GM21447 (cell line): ENCODE measurements at regions not wholly inside any gene's neighbourhood (a gene's known extent, or its start where the extent isn't known, plus 50 kb on each side); places are given as distances from the start of the nearest gene placed in this dataset.
"Not testable (repeated sequence)": the region's sequence is repeated elsewhere in the genome, so short reads cannot be mapped to it uniquely, and the experiment has no call there.

Experiments
- ATAC-seq: cut with Tn5 transposase; IDR thresholded peaks from one replicate; pipeline ENCODE4 v1.9.1; 2021; ENCODE audit not compliant: unreplicated experiment

GRCh38 chr10:63003816-63004453 is 129.2 kb upstream of the NRBF2 start:
- ATAC-seq, result no peak

GRCh38 chr10:62996925-62997324 is 136.2 kb upstream of the NRBF2 start:
- ATAC-seq, result no peak

GRCh38 chr10:62996516-62996915 is 136.6 kb upstream of the NRBF2 start:
- no peak for ATAC-seq

- no peak for ATAC-seq
Observed at GRCh38 chr10:62993121-62993520, 140.0 kb upstream of the NRBF2 start.

- ATAC-seq, result no peak
Observed at GRCh38 chr10:62992145-62992721, 140.9 kb upstream of the NRBF2 start.

- no peak for ATAC-seq
Observed at GRCh38 chr10:62990126-62990525, 143.0 kb upstream of the NRBF2 start.

GRCh38 chr10:62985807-62986600 is 147.1 kb upstream of the NRBF2 start:
- ATAC-seq, result no peak

GRCh38 chr10:62981096-62981495 is 152.0 kb upstream of the NRBF2 start:
- no peak for ATAC-seq

GRCh38 chr10:62980687-62981086 is 152.4 kb upstream of the NRBF2 start:
- no peak for ATAC-seq

- ATAC-seq, result no peak
Observed at GRCh38 chr10:62979921-62980320, 153.2 kb upstream of the NRBF2 start.

- ATAC-seq, result no peak
Observed at GRCh38 chr10:62978482-62978881, 154.6 kb upstream of the NRBF2 start.

- ATAC-seq, result not testable (repeated sequence)
Observed at GRCh38 chr10:62974795-62975194, 158.3 kb upstream of the NRBF2 start.

- ATAC-seq, result no peak
Observed at GRCh38 chr10:62972103-62972502, 155.9 kb upstream of the EGR2 start.

GRCh38 chr10:62964026-62964425 is 147.9 kb upstream of the EGR2 start:
- no peak for ATAC-seq

- no peak for ATAC-seq
Observed at GRCh38 chr10:62961951-62962523, 145.9 kb upstream of the EGR2 start.

- ATAC-seq, result no peak
Observed at GRCh38 chr10:62960416-62960815, 144.2 kb upstream of the EGR2 start.

- ATAC-seq, result no peak
Observed at GRCh38 chr10:62959553-62959952, 143.4 kb upstream of the EGR2 start.

GRCh38 chr10:62958980-62959379 is 142.8 kb upstream of the EGR2 start:
- no peak for ATAC-seq

GRCh38 chr10:62946278-62946677 is 130.1 kb upstream of the EGR2 start:
- ATAC-seq, result no peak

GRCh38 chr10:62939698-62940097 is 123.5 kb upstream of the EGR2 start:
- ATAC-seq, result no peak

- no peak for ATAC-seq
Observed at GRCh38 chr10:62938672-62939071, 122.5 kb upstream of the EGR2 start.

GRCh38 chr10:62937674-62938073 is 121.5 kb upstream of the EGR2 start:
- ATAC-seq, result no peak
